Liver (tissue), 8 donors: ENCODE measurements at regions not wholly inside any gene's neighbourhood (a gene's known extent, or its start where the extent isn't known, plus 50 kb on each side); places are given as distances from the start of the nearest gene placed in this dataset.

ENCODE experiments used
- DNase-seq: peaks from one replicate; pipeline ENCODE4 v3.0.0-alpha.2; 2017; ENCODE audit warnings: low spot score
- H3K27ac ChIP-seq, 2 donors: one replicate each; pipeline ENCODE4 v1.7.0; 2013; ENCODE audit warnings: inconsistent platforms in 2 of 2, low read length in 2 of 2, control low read depth in 1 of 2, low read depth in 1 of 2, mild to moderate bottlenecking in 1 of 2
- H3K27me3 ChIP-seq, 4 donors: one replicate each; pipeline versions ENCODE4 v1.6.1 to v1.7.0; 2013; ENCODE audit warnings: low read length in 3 of 4, inconsistent platforms in 1 of 4, mild to moderate bottlenecking in 1 of 4, moderate library complexity in 1 of 4; ENCODE audit not compliant: control insufficient read depth in 4 of 4, insufficient read depth in 4 of 4
- H3K36me3 ChIP-seq, 4 donors: one replicate each; pipeline versions ENCODE4 v1.6.1 to v1.7.0; 2013; ENCODE audit warnings: low read length in 3 of 4, mild to moderate bottlenecking in 3 of 4, low read depth in 1 of 4, moderate library complexity in 1 of 4; ENCODE audit not compliant: control insufficient read depth in 4 of 4, insufficient read depth in 3 of 4
- H3K4me1 ChIP-seq, 4 donors: one replicate each; pipeline versions ENCODE4 v1.6.1 to v1.7.0; 2013; ENCODE audit warnings: low read length in 3 of 4, mild to moderate bottlenecking in 3 of 4, moderate library complexity in 1 of 4; ENCODE audit not compliant: control insufficient read depth in 4 of 4, insufficient read depth in 4 of 4
- H3K4me3 ChIP-seq, 3 donors: one replicate each; pipeline versions ENCODE4 v1.6.1 to v1.7.0; 2013; ENCODE audit warnings: low read length in 3 of 3, control low read depth in 1 of 3, low read depth in 1 of 3, mild to moderate bottlenecking in 1 of 3
- H3K9ac ChIP-seq, 2 donors: one replicate each; pipeline ENCODE4 v1.7.0; 2013; ENCODE audit warnings: low read length in 2 of 2, mild to moderate bottlenecking in 2 of 2, moderate library complexity in 2 of 2, control low read depth in 1 of 2, low read depth in 1 of 2
- H3K9me3 ChIP-seq, 4 donors: one replicate each; pipeline versions ENCODE4 v1.6.1 to v1.7.0; 2013; ENCODE audit warnings: low read length in 3 of 4; ENCODE audit not compliant: control insufficient read depth in 4 of 4
- EGR1 ChIP-seq, 2 donors: IDR thresholded peaks; 2 replicates each; pipeline ENCODE4 v1.6.1; 2016 to 2018; ENCODE audit warnings: antibody characterized with exemption in 2 of 2, low read depth in 2 of 2
- FOXA1 ChIP-seq: IDR thresholded peaks from 2 replicates; pipeline ENCODE4 v1.6.1; 2016; ENCODE audit warnings: antibody characterized with exemption
- GABPA ChIP-seq, 2 donors: IDR thresholded peaks in 1 of 2; conservative IDR thresholded peaks in 1 of 2; 2 replicates each; pipeline ENCODE4 v1.6.1; 2016; ENCODE audit warnings: antibody characterized with exemption in 2 of 2, mild to moderate bottlenecking in 1 of 2, moderate library complexity in 1 of 2
- HNF4A ChIP-seq, 2 donors: conservative IDR thresholded peaks; 2 replicates each; pipeline ENCODE4 v1.6.1; 2016; ENCODE audit warnings: antibody characterized with exemption in 2 of 2, mild to moderate bottlenecking in 2 of 2
- HNF4G ChIP-seq: IDR thresholded peaks from 2 replicates; pipeline ENCODE4 v1.6.1; 2016; ENCODE audit warnings: antibody characterized with exemption
- JUND ChIP-seq, 2 donors: IDR thresholded peaks; 2 replicates each; pipeline ENCODE4 v1.6.1; 2016; ENCODE audit warnings: antibody characterized with exemption in 2 of 2
- NR2F2 ChIP-seq: IDR thresholded peaks from 2 replicates; pipeline ENCODE4 v1.6.1; 2016; ENCODE audit warnings: antibody characterized with exemption
- RAD21 ChIP-seq, 2 donors: IDR thresholded peaks; 2 replicates each; pipeline ENCODE4 v1.6.1; 2016; ENCODE audit warnings: antibody characterized with exemption in 2 of 2, mild to moderate bottlenecking in 2 of 2
- SP1 ChIP-seq: IDR thresholded peaks from 2 replicates; pipeline ENCODE4 v1.6.1; 2018; ENCODE audit warnings: antibody characterized with exemption, mild to moderate bottlenecking
- TAF1 ChIP-seq: conservative IDR thresholded peaks from 2 replicates; pipeline ENCODE4 v1.6.1; 2016; ENCODE audit warnings: antibody characterized with exemption, mild to moderate bottlenecking
- YY1 ChIP-seq: IDR thresholded peaks from 2 replicates; pipeline ENCODE4 v1.6.1; 2016; ENCODE audit warnings: antibody characterized with exemption, mild to moderate bottlenecking
- whole genome bisulfite sequencing: extraction: QIAGEN DNeasy Blood & Tissue Kit; methylation state at CpG from one replicate; pipeline ENCODE4 v1.1.7; 2013; 5-methylcytosine and 5-hydroxymethylcytosine counted together
- TF ChIP-seq, protein P1 (sequence below): IDR thresholded peaks from 2 replicates; pipeline ENCODE4 v1.6.1; 2016; ENCODE audit warnings: antibody characterized with exemption, mild to moderate bottlenecking
- TF ChIP-seq, protein P2 (sequence below): IDR thresholded peaks from 2 replicates; pipeline ENCODE4 v1.6.1; 2016; ENCODE audit warnings: antibody characterized with exemption
- TF ChIP-seq, protein P3 (sequence below): IDR thresholded peaks from 2 replicates; pipeline ENCODE4 v1.6.1; 2016; ENCODE audit warnings: antibody characterized with exemption
- TF ChIP-seq, protein P4 (sequence below): IDR thresholded peaks from 2 replicates; pipeline ENCODE4 v1.6.1; 2016; ENCODE audit warnings: antibody characterized with exemption
- TF ChIP-seq, protein P5 (sequence below): fragments of 150-350 bp; IDR thresholded peaks from 2 replicates; pipeline ENCODE4 v1.5.1; 2017; ENCODE audit warnings: improper control_type of control experiment, low read depth, low read length; ENCODE audit not compliant: missing input control
- donor health status: healthy.
- donor health status: healthy.
- donor health status: healthy.
- donor health status: healthy.
- donor health status: healthy.

DNA sequence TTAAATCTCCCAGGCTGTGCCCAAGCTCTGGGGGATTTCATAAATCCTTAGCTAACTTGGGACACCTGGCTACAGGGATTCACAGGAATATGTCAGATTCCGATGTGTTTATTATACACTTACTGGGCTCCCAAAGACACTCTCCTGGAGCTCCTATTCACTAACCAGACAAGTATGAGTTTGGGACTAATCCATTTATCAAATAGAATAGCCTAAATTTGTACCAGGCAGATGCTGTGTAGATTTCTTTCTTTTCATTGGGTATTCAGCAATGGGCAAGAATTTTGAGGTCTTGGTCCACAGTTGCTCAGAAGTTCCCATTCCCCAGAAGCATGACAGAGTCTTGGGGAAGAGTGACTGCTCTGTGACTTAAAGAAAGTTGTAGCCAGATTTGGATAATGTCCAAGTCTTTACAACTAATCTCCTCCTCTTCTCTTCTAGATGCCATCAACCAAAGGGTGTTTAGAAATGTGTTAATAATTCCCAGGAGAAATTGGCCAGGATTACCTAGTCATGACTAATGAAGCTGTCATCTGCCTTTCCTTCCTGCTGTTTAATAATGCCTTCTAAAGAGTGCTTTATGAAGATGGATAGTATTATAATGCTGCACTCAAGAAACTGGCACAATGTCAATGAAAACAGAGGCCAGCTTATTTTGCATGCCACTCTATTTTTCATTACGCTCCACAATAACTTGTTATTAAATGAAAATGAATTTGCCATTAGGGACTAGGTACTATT, 120.9 kb downstream of the CHIC2 start:
- WGBS, result 87% methylated on average over 2 of the region's 2 CpGs
- Histone ChIP-seq H3K36me3 (no peaks in the 10 kb centered on the region), H3K27me3 (no peaks in the 10 kb centered on the region), H3K9ac (no peak overlapping the region), H3K9me3 (peaks cover 0 to 3% (median 0%) of the 10 kb centered on the region in 4 donors), H3K4me1 (no peaks in the 10 kb centered on the region), H3K27ac (no peak overlapping the region), H3K4me3 (no peak overlapping the region)
- TF ChIP-seq, protein P1, sequence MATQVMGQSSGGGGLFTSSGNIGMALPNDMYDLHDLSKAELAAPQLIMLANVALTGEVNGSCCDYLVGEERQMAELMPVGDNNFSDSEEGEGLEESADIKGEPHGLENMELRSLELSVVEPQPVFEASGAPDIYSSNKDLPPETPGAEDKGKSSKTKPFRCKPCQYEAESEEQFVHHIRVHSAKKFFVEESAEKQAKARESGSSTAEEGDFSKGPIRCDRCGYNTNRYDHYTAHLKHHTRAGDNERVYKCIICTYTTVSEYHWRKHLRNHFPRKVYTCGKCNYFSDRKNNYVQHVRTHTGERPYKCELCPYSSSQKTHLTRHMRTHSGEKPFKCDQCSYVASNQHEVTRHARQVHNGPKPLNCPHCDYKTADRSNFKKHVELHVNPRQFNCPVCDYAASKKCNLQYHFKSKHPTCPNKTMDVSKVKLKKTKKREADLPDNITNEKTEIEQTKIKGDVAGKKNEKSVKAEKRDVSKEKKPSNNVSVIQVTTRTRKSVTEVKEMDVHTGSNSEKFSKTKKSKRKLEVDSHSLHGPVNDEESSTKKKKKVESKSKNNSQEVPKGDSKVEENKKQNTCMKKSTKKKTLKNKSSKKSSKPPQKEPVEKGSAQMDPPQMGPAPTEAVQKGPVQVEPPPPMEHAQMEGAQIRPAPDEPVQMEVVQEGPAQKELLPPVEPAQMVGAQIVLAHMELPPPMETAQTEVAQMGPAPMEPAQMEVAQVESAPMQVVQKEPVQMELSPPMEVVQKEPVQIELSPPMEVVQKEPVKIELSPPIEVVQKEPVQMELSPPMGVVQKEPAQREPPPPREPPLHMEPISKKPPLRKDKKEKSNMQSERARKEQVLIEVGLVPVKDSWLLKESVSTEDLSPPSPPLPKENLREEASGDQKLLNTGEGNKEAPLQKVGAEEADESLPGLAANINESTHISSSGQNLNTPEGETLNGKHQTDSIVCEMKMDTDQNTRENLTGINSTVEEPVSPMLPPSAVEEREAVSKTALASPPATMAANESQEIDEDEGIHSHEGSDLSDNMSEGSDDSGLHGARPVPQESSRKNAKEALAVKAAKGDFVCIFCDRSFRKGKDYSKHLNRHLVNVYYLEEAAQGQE, result no peak
- TF ChIP-seq HNF4G (no peak), FOXA1 (no peak), RAD21 (IDR thresholded peaks at IDR 0.05) (no peak), YY1 (no peak), NR2F2 (no peak), SP1 (no peak), GABPA (IDR thresholded peaks at IDR 0.05 in 1 of 2, conservative IDR thresholded peaks at IDR 0.05 in 1 of 2) (no peak), HNF4A (conservative IDR thresholded peaks at IDR 0.05) (no peak), JUND (IDR thresholded peaks at IDR 0.05) (no peak), TAF1 (no peak), EGR1 (IDR thresholded peaks at IDR 0.05; ENCODE audit: low read depth in 2 of 2) (no peak)
- TF ChIP-seq, protein P2, sequence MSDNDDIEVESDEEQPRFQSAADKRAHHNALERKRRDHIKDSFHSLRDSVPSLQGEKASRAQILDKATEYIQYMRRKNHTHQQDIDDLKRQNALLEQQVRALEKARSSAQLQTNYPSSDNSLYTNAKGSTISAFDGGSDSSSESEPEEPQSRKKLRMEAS, result no peak
- TF ChIP-seq, protein P3, sequence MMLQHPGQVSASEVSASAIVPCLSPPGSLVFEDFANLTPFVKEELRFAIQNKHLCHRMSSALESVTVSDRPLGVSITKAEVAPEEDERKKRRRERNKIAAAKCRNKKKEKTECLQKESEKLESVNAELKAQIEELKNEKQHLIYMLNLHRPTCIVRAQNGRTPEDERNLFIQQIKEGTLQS, result no peak
- TF ChIP-seq, protein P4, sequence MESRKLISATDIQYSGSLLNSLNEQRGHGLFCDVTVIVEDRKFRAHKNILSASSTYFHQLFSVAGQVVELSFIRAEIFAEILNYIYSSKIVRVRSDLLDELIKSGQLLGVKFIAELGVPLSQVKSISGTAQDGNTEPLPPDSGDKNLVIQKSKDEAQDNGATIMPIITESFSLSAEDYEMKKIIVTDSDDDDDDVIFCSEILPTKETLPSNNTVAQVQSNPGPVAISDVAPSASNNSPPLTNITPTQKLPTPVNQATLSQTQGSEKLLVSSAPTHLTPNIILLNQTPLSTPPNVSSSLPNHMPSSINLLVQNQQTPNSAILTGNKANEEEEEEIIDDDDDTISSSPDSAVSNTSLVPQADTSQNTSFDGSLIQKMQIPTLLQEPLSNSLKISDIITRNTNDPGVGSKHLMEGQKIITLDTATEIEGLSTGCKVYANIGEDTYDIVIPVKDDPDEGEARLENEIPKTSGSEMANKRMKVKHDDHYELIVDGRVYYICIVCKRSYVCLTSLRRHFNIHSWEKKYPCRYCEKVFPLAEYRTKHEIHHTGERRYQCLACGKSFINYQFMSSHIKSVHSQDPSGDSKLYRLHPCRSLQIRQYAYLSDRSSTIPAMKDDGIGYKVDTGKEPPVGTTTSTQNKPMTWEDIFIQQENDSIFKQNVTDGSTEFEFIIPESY, result no peak
- TF ChIP-seq, protein P5, sequence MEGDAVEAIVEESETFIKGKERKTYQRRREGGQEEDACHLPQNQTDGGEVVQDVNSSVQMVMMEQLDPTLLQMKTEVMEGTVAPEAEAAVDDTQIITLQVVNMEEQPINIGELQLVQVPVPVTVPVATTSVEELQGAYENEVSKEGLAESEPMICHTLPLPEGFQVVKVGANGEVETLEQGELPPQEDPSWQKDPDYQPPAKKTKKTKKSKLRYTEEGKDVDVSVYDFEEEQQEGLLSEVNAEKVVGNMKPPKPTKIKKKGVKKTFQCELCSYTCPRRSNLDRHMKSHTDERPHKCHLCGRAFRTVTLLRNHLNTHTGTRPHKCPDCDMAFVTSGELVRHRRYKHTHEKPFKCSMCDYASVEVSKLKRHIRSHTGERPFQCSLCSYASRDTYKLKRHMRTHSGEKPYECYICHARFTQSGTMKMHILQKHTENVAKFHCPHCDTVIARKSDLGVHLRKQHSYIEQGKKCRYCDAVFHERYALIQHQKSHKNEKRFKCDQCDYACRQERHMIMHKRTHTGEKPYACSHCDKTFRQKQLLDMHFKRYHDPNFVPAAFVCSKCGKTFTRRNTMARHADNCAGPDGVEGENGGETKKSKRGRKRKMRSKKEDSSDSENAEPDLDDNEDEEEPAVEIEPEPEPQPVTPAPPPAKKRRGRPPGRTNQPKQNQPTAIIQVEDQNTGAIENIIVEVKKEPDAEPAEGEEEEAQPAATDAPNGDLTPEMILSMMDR, result no peak
- no peak for DNase-seq
